ENCODE measurements at regions not wholly inside any gene's neighbourhood (a gene's known extent, or its start where the extent isn't known, plus 50 kb on each side); places are given as distances from the start of the nearest gene placed in this dataset.

DNA sequence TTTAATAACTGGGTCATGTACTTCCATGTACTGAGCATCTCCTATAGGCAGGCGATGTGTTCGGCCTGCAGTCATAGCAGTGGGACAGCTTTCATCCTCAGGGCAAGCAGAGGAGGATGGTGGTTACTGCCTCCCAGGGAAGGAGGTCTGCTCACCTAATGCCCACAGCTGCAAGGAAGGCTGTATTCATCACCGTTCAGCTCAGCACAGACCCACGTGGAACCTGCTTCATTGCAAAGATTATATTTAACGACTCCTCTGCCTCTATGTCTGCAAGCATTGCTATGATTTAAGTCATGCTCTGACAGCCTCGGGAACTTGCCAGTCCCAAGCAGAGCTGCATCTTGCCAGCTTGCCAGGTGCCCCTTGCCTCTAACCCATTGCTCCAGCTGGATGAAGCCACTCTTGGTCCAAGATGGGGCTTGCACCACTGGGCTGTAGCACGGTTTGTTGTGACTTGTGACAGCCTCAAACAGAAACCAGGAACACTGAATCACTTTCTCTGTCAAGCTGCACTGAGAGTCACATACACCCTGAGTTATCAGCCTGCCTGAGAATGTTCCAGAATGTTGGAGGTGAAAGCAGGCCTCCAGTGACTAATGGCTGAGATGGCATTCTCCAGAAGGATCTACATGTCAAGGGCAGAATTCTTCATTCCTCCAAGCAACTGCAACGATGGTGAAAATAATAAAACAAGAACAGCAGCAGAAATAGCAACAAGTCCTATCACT is 651.1 kb upstream of the ID2 start:
- DNase-seq (ENCODE audit: low read depth, low spot score), result no peak

DNA sequence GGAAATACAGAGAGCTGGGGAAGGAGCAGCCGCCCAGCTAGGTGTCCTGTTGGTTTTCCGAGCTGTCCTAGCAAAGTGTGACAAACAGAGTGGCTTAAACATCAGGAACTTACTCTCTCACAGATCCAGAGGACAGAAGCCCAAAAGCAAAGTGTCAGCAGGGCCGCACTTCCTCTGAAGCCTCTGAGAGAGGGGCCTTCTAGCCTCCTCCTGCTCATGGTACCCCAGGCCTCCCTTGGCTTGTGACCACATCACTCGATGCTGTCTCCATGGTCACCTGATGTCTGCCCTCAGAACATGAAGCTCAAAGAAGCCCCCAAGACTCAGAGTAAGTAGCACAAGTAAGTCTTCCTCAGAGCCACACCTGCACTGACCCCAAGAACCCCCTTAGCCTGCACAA is 650.5 kb upstream of the ID2 start:
- DNase-seq (ENCODE audit: low read depth, low spot score), result no peak

DNA sequence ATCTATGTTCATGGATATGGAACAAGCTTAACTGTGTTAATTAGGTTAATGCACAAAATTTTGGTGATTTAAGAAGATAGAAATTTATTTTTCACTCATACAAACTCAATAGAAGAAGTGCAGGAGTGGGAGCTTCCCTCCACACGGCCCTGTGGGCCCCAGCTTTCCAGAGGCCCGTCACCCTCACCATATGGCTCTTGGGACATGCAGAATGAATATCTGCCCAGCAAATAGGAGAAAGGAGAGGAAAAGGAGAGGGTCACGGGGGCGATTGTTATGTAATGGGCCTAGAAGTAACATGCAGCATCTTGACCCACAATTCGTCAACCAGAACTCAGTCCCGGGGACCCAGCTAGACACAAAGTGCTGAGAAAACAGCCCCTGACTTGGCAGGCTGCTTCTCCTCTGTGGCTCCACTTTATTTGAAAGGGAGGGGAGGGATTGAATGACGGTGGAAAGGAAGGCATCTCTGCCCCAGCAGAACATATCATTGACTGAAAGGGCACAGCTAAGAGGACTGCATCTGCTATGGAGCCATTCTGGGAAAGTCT is 648.2 kb upstream of the ID2 start:
- DNase-seq (ENCODE audit: low read depth, low spot score), result no peak

DNA sequence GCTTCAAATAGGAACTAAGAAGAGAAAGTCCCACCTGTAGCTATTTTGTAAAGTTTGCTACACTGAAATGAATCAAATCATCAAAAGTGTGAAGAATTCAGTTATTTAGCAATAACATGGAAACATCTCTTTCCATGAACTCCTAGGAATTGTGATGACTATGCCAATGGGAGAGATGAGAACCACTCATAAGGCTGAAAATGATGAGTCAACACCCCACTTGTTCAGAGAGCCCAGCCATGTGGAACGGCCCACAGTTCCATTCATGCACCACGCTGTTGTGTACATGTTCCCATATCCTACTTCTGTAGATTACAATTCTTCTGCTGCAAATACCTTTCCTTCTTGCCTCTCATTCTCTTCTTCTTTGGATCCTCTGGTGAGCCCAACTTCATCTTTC is 645.5 kb upstream of the ID2 start:
- no peak for DNase-seq (ENCODE audit: low read depth, low spot score)

DNA sequence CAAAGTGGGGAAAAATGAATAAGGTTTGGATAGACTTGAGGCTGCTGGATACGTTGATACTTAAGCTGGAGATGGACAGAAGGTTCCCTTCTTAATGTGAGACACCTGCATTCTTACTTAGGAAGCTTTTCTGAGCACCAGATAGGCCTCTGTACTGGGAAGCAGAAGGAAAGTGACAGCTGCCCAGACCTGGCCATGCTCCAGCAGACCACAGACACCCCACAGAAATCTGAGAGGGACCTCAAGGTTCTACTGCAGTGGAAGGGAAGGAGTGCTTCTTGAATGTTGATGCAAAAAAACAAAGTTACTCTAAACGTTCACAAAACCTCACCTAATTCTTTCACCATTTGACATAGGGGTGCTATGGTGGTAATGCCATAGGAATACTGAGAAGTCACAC is 642.1 kb upstream of the ID2 start:
- DNase-seq (ENCODE audit: low read depth, low spot score), result no peak

DNA sequence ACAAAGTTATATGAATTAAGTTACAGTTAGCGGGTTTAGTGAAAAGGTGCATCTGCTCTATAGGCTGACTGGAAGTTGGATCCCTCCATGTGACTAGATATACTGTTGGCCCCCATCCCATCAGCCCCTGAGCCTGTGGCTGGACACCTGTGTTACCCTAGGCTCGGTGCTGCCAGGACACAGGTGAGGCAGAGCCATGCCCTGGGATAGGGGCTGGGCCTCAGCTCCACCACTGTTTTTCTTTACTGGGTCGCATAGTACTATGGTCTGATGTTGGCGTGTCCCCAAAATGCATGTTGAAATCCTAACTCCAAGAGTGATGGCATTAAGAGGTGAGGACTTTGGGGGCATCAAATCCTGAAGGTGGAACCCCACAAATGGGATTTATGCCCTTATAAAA is 638.6 kb upstream of the ID2 start:
- no peak for DNase-seq (ENCODE audit: low read depth, low spot score)

DNA sequence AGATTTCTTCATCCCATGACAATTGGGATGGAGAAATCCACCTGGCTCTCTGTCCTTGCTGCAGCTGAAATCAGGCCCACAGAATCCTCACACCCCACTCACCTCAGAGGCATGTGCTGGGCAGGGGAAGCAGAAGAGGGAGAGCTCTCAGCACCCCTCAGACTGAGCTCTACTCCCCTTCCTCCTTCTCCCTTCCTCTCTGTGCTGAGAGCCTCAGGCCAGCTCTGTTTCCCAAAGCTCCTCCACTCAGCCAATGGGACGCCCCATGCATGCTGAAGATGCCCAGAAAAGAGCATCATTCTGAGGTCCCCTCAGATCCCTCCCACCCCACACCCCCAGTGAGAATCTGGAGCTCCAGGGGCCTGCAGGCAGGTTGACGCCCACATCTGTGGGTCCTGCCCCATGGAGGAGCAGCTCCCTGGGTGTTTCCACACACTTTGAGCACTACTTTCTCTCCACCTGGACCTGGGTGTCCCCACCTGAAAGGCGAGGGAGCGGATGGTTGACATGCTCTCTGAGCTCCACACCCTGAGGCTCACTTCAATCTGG is 637.7 kb upstream of the ID2 start:
- DNase-seq (ENCODE audit: low read depth, low spot score), result no peak

DNA sequence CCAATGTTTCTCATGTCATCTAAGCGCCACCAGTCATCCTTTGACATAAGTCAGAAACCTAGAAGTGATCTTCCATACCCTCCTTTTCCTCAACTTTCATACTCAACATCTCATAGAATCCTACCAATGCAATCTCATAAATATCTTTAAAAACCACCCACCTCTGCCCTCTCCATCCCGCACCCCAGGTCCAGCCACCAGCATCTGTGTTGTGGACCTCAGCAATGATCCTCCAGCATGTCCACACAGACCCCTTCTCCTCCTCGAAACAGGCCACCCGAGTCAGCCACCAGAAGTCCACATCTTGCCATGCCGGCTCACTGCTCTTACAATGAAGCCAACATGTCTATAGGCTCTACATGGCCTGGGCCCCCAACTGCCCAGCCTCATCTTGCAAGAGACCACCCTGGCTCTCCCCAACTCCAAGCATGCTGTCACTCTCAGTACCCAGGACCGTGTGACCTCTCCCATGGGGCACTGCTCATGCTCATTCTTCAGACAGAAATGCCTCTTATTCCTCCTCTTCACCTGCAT is 636.7 kb upstream of the ID2 start:
- no peak for DNase-seq (ENCODE audit: low read depth, low spot score)

DNA sequence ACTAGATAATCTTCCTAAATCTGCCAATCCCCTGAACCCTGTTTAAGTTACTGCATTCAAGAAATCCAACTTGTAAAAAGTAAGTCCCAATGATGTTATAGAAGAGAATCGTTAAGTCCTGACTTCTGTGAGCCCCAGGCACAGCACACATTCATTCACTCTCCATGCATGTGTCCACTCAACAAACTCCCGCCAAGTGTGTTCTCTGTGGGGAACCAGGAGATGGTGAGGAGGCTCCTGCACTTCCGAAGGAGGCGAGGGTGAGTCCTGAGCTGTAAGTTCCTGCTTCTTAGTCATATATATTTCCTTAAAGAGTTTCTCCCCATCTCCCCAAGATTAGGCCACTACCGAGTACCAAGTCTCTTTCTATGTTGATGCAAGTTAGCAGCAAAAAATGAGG is 635.0 kb upstream of the ID2 start:
- no peak for DNase-seq (ENCODE audit: low read depth, low spot score)

DNA sequence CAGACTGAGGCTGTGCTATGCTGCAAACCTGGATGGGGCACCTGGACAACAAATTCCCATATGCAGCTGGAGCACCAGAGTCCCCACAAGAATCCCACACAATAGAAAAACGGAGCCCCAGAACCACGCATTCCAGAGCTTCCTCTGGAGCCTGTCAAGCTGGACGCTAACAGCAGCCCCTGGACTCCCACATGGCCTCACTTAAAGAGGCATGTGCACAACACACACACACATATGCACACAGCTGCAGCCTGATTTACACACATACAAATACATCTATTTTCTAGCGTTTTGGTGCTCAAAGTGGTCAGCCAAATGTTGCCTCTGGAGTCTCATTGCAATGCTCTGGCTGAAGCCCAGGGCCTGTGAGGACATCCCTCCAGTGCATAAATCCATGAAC is 632.7 kb upstream of the ID2 start:
- no peak for DNase-seq (ENCODE audit: low read depth, low spot score)

DNA sequence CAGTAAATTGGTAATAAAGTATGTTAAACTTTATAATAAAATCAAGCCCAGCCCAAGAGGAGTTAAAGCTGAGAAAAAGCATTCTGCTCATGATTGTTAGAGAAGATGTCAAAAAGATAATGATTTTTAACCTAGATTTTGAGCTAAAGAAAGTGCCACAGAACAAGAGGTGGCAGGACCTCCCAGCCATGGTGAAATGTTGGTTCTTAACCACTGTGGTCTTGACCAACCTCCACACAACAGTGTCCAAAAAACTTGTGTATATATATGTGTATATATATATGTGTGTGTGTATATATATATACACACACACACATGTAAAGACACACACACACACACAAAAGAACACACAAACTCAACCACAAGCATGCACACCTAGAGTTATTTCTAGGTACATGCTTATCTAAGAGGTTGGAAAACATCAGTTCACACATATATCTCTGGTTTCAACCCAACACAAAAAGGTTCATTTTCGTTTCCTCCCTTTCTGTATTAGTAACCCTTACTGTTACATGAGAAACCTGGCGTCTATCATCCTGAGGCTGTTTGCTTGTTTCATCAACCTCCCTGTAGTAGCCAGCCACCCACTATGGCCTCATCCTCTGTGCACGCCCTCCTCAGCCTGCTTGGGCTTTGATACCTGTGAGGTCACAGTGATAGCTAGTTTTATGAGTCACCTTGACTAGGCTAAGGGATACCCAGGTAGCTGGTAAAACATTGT is 631.8 kb upstream of the ID2 start:
- DNase-seq (ENCODE audit: low read depth, low spot score), result no peak

DNA sequence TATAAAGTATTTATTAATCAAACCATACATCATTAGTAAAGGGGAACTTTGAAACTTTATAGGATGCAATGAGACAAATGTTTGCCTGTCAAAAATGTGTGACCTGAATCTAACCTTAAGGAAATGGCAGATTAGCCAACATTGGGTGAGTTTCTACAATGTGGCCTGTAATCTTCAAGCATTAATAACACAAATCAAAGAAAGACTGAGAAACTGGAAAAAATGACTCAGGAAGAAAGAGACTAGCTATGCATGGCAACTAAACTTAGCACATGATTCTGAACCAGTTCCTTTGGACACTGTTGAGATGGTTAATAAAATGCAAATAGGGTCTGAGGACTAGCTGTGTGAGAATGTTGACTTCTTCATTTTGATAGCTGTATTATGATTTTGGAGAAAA is 628.6 kb upstream of the ID2 start:
- DNase-seq (ENCODE audit: low read depth, low spot score), result no peak

DNA sequence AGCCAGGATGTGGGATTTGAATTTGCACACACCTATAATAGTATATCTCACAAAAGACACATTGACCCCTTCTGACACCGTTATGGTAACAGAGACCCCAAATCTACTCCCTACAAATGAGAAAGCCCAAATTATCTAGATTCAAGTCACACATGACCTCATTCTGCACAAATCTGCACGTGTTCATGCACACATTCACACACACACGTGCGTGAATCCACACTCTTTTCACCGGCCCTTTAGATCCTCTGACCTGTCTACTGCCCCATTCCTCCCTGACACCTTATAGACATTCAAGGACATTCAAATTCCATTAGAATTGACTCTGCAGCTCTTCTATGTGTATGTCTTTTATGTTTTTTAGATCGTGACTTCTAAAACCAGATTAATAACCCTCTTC is 627.8 kb upstream of the ID2 start:
- no peak for DNase-seq (ENCODE audit: low read depth, low spot score)

DNA sequence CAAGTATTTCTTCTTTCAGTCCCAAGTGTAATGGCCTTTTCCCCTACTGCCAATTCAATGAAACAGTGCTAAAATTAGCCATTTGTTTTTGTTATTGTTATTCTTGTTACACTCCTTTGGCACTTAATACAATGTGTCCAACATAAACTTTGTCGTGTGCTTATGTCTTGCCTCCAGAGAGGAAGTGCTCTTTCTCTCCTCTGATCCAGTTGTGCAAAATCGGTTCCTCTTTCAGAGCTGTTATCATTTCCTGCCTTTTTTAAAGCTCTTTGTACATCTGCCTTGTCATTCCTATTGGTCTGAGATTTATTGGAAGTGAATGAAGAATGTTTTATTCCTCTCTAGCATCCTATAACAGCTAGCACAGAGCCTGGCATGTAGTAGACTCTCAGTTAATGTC is 623.2 kb upstream of the ID2 start:
- no peak for DNase-seq (ENCODE audit: low read depth, low spot score)

DNA sequence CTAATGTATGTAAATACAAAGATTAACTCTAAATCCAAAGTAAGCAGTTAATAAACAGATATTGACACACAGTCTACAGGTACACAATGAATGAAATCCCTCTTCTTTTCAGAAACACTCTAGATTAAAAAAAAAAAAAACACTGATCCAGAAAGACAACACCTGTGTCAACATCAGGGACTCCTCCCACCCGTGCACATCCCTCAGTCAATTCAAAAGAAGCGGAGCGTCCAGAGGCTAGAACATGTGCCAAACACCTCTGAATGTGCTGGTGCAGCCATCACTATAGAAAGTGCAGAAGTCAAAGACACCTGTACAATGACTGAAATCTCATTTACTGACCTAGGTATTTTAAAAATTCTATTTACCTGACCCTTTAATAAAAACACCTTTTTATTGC is 622.6 kb upstream of the ID2 start:
- DNase-seq (ENCODE audit: low read depth, low spot score), result no peak

DNA sequence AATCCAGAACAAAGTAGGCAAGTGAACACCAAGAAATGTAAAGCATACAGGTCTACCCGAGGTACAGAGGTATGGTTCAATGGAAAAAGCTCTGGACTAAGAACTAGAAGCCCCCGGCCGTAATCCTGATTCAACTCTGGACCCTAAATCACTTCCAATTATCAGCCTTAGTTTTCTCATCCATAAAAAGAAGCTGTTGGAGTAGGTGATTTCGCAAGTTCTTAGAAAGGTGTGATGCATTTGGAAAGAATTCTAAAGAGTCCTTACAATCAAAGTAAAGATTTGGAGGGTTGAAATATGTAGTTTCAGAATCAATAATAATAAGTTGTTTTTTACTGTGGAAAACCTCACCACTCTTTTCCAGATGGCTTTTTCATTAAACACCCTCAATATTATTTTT is 622.1 kb upstream of the ID2 start:
- no peak for DNase-seq (ENCODE audit: low read depth, low spot score)

DNA sequence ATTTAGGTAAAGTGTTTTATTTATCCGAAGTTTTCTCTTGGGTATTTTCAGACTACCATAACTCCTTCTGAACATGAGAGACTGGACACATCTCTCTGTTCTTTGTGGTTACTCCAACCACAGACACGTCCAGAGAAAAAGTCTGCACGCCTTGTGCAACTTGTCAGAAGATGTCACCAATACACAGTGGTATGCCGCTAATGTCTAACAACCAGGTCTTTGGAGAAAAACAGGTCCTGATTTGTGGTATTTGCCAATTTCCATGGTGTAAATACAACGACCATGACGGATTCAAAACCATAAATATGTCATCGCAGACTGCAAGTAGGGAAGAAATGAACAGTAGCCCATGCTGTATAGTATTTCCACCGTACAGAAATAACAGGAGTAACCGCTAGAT is 620.6 kb upstream of the ID2 start:
- DNase-seq (ENCODE audit: low read depth, low spot score), result no peak

DNA sequence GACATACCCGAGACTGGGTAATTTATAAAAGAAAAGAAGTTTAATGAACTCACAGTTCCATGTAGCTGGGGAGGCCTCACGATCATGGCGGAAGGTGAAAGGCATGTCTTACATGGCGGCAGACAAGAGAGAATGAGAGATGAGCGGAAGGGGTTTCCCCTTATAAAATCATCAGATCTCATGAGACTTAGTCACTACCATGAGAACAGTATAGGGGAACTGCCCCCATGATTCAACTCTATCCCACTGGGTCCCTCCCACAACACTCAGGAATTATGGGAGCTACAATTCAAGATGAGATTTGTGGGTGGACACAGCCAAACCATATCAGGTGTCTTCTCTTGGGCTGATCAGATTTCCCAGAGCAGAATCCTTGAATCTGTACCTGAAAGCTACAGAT is 617.3 kb upstream of the ID2 start:
- DNase-seq (ENCODE audit: low read depth, low spot score), result no peak

DNA sequence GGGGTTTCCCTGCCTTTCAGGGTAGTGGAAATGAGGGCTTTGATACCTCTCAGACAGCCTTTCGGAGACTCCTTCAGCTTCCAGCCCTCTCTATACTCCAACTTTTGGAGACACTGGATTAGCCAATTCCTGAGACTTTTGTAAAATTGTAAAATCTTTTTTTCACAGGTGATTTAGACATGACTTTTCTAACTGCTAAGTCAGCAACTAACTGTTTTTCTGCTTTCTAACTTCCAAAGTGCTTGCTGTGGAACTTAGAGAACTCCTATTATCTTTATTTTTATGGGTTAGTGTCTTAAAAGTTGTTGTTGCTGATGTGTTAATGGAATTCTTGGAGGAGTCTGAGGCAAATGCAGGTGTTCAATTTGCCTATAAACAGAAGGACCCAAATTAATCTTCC is 616.7 kb upstream of the ID2 start:
- DNase-seq (ENCODE audit: low read depth, low spot score), result no peak

DNA sequence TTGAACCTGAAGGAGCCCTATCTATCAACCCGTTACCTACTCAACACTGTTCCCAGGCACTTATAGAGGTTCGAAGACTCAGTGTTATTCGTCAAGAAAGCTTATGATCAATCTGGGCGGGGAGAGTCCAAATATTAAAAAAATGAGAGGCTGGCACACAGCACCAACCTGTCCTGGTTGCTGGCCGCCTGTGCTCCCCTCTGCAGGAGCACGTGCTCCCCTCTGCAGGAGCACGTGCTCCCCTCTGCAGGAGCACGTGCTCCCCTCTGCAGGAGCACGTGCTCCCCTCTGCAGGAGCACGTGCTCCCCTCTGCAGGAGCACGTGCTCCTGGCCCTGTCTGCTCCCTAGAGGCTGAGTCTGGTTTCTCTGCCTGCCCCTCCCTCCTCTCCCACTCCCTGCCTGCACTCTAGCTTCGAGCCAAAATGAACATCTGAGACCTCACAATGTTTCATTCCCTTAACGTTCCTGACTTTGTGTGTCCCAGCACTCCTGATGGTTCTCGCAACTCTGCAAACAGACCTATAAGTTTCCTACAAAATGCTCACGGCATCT is 614.0 kb upstream of the ID2 start:
- no peak for DNase-seq (ENCODE audit: low read depth, low spot score)

DNA sequence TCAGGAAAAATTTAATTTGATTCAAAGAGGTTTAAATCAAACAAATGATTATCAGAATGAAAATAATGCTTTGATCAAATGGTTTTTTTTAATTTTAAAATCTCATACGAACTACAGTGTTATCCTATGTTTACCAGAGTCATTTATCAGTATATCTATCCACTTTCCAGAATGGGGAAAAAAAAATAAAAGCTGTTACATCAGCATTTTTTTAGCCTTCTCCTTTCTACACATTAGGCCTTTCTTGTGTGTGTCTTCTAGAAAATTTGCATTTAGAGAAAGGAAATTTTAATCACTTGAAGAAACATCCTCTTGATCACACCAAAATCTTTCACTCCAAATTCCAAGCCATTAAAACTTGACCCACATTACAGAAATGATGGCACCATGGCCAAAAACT is 608.9 kb upstream of the ID2 start:
- DNase-seq (ENCODE audit: low read depth, low spot score), result no peak

DNA sequence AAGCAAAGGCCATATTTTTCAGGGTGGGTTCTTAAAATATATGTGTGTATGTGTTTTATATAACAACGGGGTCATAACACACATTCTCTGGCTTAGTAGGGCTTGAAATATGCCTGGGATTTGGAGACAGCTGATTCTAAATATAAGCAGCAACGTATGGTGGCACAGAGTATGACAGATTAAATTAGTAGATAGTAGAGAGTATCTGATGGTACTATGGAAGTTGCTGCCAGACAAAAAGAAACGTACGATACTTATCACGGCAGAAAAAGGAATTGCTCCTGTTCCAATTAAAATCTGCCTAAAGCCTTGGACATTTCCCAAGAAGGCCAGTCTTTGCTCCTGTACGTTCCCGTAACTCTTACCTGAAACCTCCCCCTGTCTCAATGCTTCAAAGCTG is 607.9 kb upstream of the ID2 start:
- DNase-seq (ENCODE audit: low read depth, low spot score), result no peak

Data from iPS DF 19.7 (cell line).